ENCODE measurements at regions not wholly inside any gene's neighbourhood (a gene's known extent, or its start where the extent isn't known, plus 50 kb on each side); places are given as distances from the start of the nearest gene placed in this dataset.
"Not testable (repeated sequence)": the region's sequence is repeated elsewhere in the genome, so short reads cannot be mapped to it uniquely, and the experiment has no call there.

DNA sequence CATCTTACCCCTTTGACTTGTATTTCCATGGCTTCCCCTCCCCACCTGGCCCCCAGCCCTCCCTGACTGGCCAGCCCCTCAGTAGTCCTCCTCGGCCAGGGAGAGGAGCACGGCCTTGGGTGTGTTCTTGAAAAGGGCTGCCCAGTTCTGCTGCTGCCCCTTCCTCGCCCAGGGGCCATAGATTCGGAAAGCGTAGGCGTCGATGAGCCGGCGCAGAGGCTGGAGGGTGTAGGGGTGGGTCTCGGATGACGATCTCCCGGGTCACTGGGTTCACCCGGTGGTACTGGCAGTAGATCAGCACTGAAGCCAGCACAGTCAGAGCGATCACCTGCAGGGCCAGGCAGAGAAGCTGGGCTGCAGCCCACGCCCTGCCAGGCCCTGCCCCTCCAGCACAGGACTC lies 71.7 kb downstream of the ZNF479 start:
- H3K9me3 ChIP-seq; intact Hi-C loops (cut with DNase I); H3K4me3 ChIP-seq; H3K36me3 ChIP-seq; H3K27me3 ChIP-seq (ENCODE audit: low read depth); DNase-seq; ATAC-seq; H3K4me1 ChIP-seq; H3K27ac ChIP-seq: not testable (repeated sequence)

GRCh38 chr7:57016341-57016740 lies 115.9 kb downstream of the ZNF479 start:
- H3K27me3 ChIP-seq (ENCODE audit: low read depth); H3K9me3 ChIP-seq; H3K4me3 ChIP-seq; H3K36me3 ChIP-seq; H3K4me1 ChIP-seq; H3K27ac ChIP-seq; ATAC-seq; DNase-seq; intact Hi-C loops (cut with DNase I): not testable (repeated sequence)

- H3K27ac ChIP-seq; intact Hi-C loops (cut with DNase I); H3K4me3 ChIP-seq; DNase-seq; H3K9me3 ChIP-seq; H3K4me1 ChIP-seq; H3K36me3 ChIP-seq; H3K27me3 ChIP-seq (ENCODE audit: low read depth): not testable (repeated sequence)
- ATAC-seq: peak; percentile 32 to 51
Observed at GRCh38 chr7:57013707-57014106, 118.5 kb downstream of the ZNF479 start.

- DNase-seq; H3K27me3 ChIP-seq (ENCODE audit: low read depth); intact Hi-C loops (cut with DNase I); ATAC-seq; H3K9me3 ChIP-seq; H3K4me3 ChIP-seq; H3K27ac ChIP-seq; H3K4me1 ChIP-seq; H3K36me3 ChIP-seq: not testable (repeated sequence)
Observed at GRCh38 chr7:57012907-57013306, 119.3 kb downstream of the ZNF479 start.

DNA sequence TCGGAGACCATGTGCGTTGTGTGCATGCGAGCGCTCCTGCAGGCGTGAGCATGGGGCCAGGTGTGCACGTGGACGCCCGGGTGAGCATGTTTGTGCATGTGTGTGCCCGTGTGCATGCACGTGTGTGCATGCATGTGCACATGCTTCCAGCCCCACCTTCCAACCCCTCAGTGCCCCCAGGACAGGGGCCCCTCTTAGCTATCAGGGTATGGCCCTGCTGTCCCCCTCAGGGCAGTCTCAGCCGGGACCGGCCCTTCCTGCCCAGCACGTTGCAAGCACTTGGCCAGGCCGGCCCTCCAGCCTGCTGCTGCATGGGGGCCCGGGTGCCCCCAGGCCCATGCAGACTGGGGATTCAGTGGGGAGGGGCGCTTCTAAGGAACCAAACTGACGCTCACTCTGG lies 123.0 kb downstream of the ZNF479 start:
- H3K27ac ChIP-seq; H3K4me1 ChIP-seq; DNase-seq; H3K36me3 ChIP-seq; intact Hi-C loops (cut with DNase I); H3K27me3 ChIP-seq (ENCODE audit: low read depth); H3K4me3 ChIP-seq; H3K9me3 ChIP-seq: not testable (repeated sequence)
- peak; percentile 31 to 58 for ATAC-seq

DNA sequence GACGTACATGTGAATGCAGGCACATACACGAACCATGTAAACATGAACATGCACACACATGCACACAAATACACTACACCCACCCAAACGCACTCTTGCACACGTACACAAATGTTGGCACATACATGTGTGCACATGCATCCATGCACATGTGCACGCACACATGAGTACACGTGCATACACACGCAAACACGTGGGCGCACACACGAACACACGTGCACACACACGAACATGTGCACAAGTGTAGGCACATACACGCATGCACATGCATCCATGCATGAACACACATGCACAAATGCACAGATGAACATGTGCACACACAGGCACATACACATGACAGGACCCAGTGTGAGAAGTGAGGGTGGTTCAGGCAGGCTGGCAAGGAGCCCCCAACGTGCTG lies 126.3 kb downstream of the ZNF479 start:
- H3K4me1 ChIP-seq; H3K4me3 ChIP-seq; intact Hi-C loops (cut with DNase I); H3K36me3 ChIP-seq; ATAC-seq; H3K27me3 ChIP-seq (ENCODE audit: low read depth); DNase-seq; H3K9me3 ChIP-seq; H3K27ac ChIP-seq: not testable (repeated sequence)

- H3K9me3 ChIP-seq; ATAC-seq; H3K36me3 ChIP-seq; H3K27me3 ChIP-seq (ENCODE audit: low read depth); H3K27ac ChIP-seq; DNase-seq; H3K4me1 ChIP-seq; H3K4me3 ChIP-seq; intact Hi-C loops (cut with DNase I): not testable (repeated sequence)
Observed at GRCh38 chr7:57003821-57004220, 128.4 kb downstream of the ZNF479 start.

DNA sequence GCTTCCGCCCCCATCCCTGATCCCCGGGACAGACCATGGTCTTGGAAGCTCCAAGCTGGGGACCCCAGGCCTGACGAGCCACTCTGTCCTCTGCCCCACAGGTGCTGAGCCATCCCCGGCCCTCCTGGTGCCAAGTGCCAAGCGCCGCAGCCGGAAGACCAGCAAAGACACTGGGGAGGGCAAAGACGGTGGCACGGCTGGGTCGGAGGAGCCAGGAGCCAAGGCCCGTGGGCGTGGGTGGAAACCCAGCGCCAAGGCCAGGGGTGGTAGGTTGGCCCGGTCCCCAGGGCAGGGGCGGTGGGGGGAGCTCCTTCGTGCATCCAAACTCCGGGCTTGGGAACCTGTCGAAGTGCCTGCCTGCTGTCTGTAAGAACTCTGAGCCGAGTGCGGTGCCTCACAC lies 130.3 kb downstream of the ZNF479 start:
- H3K4me1 ChIP-seq; H3K4me3 ChIP-seq; H3K27ac ChIP-seq; H3K27me3 ChIP-seq (ENCODE audit: low read depth); ATAC-seq; H3K36me3 ChIP-seq; H3K9me3 ChIP-seq; intact Hi-C loops (cut with DNase I); DNase-seq: not testable (repeated sequence)

DNA sequence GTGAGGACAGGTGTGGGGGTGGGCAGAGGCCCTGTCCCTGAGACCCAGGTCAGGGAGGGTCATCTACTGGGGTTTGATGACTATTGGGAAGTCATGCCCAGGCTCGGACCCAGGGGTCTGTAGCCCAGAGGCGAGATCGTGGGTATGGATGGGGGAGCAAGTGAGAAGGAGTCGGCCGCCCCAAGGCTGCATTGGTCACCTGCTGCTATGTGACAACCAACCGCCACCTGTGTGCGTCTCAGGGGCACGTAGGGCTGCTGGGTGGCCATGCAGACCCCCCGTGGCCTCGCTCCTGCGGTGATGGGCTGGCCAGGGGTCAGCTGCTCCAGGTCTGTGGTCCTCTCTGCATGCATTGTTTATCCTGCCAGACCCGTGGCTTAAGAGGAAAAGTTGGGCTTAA lies 138.5 kb downstream of the ZNF479 start:
- DNase-seq; intact Hi-C loops (cut with DNase I): not testable (repeated sequence)

DNA sequence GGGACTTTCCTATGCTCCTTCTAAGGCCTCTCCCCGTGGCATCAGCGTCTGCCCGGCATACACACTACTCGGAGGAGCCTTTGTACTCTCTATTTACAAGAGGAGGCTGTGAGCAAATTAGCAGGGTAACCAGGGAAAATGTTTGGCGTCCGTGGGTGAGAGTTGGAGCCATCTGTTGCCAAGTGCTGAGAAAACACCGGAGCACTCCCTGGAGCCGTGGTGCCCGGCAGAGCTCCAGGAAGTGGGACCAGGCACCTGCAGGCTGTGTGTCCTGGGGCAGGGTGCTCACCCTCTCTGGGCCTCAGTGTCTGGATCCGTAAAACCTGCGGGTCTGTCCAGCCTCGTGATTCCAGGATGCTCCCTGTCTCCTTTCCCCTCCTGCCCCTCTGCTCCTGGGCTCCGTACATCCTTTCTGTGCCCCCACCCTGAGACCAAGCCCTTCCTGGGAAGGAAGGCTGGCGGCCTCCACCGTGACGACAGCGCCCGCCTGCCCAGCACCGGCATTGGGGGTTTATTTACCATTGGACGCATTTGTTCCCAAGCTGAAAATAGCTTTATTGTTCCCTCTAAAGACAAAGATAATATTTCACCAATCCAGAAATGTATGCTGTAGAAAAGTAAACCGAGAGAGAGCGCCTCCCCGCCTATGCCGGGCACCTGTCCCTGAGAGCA lies 174.4 kb downstream of the ZNF479 start:
- peak in 1 of 2 donors; percentile 40 for ATAC-seq

More for the DNA sequence above, 138.5 kb downstream of the ZNF479 start:
- not testable (repeated sequence) for ATAC-seq; H3K4me1 ChIP-seq; H3K36me3 ChIP-seq; H3K27me3 ChIP-seq (ENCODE audit: low read depth); H3K4me3 ChIP-seq; H3K9me3 ChIP-seq; H3K27ac ChIP-seq

DNA sequence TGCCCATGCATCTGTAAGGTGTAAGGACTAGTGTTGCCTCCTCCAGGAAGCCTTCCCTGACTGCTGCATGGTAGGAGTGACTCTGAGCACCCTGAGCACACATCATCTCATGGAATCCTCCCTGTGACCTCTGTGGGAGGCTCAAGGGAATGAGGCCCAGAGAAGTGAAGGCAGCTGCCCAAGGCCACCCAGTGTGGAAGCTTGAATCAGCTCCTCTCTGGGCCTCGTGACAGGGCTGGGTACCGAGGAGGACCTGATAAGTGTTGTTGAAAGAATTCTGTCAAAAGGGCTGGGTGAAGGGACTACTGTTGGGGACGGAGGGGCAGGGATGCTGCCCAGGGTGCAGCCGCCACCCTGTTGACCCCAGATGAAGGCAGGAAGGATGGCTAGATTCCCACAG lies 175.2 kb downstream of the ZNF479 start:
- H3K27me3 ChIP-seq (ENCODE audit: low read depth); DNase-seq; H3K4me1 ChIP-seq; H3K36me3 ChIP-seq; H3K9me3 ChIP-seq; H3K4me3 ChIP-seq; intact Hi-C loops (cut with DNase I); H3K27ac ChIP-seq: not testable (repeated sequence)
- peak; percentile 12 to 47 for ATAC-seq

More for the DNA sequence above, 174.4 kb downstream of the ZNF479 start:
- H3K27me3 ChIP-seq (ENCODE audit: low read depth); H3K4me1 ChIP-seq; H3K9me3 ChIP-seq; H3K4me3 ChIP-seq; intact Hi-C loops (cut with DNase I); H3K36me3 ChIP-seq; DNase-seq; H3K27ac ChIP-seq: not testable (repeated sequence)

- DNase-seq; H3K27ac ChIP-seq; H3K9me3 ChIP-seq; H3K4me1 ChIP-seq; H3K36me3 ChIP-seq; H3K4me3 ChIP-seq; ATAC-seq; H3K27me3 ChIP-seq (ENCODE audit: low read depth); intact Hi-C loops (cut with DNase I): not testable (repeated sequence)
Observed at GRCh38 chr7:56948390-56949379, 183.6 kb downstream of the ZNF479 start.

GRCh38 chr7:56940050-56940449 lies 192.2 kb downstream of the ZNF479 start:
- H3K4me1 ChIP-seq; DNase-seq; H3K36me3 ChIP-seq; intact Hi-C loops (cut with DNase I); H3K27ac ChIP-seq; H3K27me3 ChIP-seq (ENCODE audit: low read depth); H3K9me3 ChIP-seq; H3K4me3 ChIP-seq: not testable (repeated sequence)
- ATAC-seq: peak; percentile 8 to 14

DNA sequence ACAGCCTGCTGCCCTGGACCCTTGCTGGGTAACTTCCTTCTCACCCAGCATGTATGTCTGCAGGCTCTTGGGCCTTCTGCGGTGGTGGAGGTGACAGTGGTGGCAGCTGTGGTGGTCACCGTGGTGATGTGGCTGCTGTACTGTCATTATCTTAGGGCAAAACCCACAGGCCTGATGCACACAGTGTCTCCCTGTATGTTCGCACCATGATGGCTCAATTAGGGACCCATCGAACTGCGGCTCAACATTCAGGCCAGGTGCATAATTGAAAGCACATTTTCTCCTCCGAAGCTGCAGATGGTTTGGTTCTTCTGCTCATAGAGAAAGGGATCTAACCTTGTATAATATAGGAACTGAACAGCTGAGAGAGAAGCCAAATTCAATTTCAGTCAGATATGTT lies 208.3 kb downstream of the ZNF479 start:
- ATAC-seq; H3K4me3 ChIP-seq; intact Hi-C loops (cut with DNase I); DNase-seq; H3K27me3 ChIP-seq (ENCODE audit: low read depth); H3K27ac ChIP-seq; H3K36me3 ChIP-seq; H3K4me1 ChIP-seq; H3K9me3 ChIP-seq: not testable (repeated sequence)

All from lower lobe of right lung (tissue), 2 donors.